NCI-H1930 (cell line): ENCODE measurements at regions not wholly inside any gene's neighbourhood (a gene's known extent, or its start where the extent isn't known, plus 50 kb on each side); places are given as distances from the start of the nearest gene placed in this dataset.
"Not testable (repeated sequence)": the region's sequence is repeated elsewhere in the genome, so short reads cannot be mapped to it uniquely, and the experiment has no call there.

Experiments
- DNase-seq, 2 experiments: peaks; one replicate each; lab custom pipeline; 2025; lab: John Stamatoyannopoulos, UW

DNA sequence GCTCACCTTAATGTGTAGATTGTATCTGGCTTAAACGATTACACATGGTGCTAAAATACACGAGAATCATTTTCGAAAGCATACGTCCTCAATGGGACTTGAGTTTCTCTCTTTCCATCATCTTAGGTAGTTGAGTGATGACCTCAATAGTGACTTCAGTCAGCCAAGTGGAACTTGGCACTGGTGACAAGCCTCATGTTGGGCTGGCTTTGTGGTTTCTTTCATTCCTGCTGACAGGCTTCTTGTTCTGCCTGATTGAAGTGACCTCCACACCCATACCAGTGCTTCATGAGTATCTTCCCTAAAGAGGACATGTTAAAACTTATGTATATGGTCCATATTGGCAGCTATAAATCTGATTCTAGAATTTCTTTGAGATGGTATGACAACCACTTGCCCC is 159.1 kb upstream of the WDR1 start:
- DNase-seq = no peak

DNA sequence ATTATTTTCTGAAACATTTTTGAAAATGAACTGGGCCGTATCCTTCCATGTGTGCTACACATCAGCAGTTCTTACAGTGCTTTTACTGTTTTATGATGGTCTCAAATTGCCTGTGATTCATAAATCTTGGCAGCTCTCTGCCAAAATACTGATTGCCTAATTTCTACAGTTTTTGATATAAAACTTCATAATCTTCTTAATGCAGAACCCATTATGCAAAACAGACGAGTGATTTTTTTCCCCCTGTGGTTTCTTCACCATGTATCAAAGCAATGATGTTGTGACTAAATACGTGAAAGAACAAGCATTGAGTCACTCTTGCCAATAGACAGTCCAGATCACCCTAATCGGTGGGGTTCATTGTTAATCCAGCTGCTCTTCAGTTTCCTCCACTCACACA is 156.4 kb upstream of the WDR1 start:
- DNase-seq = no peak

DNA sequence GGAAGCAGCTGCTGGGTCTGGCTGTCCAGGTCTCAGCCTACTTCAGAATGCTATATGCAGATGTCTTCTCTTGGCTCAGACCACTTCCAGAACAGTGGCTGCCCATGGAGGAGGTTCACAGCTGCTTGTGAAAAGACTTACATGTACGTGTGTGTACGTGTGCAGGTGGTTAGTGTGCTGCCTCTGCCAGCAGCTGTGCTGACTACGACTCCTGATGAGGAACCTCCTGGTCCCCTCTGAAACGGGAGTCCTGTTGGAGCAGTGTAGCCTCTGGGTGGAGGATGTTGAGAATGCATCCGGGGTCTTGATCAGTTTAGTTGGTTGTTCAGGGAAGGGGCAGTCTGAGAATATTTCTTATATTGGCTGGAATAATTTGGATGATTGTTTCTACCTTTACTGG is 155.9 kb upstream of the WDR1 start:
- DNase-seq = no peak

DNA sequence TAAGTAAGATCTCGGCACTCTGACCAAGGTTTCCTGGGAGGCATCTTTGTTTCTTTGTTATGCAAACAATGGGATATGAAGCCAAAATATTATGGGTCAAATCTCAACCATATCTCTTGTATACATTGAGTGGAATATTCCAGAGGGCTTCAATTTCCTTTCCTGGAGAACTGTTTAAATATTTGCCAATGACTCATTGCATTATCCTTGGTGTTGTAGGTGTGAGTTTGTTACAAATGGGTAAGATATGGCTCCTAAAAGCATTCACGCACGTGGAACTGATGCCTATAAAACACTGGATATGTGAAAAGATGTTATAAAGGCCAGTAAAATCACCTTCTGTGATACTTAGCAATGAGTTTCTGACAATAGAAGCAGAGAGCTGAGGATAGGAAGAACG is 150.5 kb upstream of the WDR1 start:
- DNase-seq = no peak

DNA sequence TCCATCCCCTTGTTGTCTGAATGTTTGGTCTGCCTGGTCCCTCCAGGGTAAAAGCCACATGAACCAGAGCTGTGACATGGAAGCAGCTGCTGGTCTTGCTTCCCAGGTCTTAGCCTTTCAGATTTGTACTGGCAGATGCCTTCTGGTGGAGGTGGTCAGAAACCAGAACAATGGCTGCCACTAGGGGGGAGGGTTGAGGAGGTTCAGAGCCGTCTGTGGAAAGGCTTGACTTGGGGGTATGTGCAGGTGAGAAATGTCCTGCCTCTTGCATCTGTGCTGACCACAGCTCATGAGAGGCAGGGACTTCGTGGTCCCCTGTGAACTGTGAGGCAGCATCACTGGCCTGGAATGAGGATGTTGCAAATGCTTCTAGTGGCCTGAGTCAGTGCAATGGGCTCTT is 144.2 kb upstream of the WDR1 start:
- no peak for DNase-seq

DNA sequence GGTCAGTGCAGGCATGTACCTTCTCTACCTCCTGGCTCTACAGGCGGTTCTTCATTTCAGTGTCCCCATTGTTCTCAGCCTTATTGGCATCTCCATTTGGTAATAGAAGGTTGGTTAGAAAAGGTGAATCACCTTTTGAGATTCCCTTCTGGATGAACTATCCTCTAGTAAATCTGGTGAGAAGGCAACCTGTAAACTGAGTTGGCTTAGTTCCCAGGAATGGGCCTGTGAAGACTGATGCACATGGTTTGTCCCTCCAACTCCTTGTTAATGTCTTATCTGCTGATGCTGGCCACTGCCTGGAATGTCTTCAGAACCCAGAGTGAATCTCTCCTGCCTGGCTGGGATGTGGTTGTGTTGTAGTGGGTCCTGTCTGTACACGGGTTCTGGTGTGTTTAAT is 143.4 kb upstream of the WDR1 start:
- DNase-seq = no peak

DNA sequence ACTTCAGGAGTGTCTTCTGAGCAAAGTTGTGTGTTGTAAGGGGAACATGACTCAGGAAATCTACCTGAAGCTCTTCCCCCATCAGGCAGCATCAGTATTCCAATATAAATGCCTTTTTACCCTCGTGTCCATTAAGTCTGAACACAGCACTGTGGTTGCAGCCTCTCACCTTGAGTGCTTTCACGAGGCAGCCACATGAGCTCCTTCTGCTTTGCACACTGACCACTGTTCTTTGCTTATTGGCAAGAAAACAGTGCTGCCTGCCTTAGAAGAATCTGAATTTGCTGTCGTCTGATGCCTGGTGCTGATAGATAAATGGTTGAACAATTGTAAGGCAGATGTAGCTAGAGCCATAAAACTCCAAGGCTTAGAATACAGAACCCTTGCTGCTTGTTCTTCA is 139.6 kb upstream of the WDR1 start:
- no peak for DNase-seq

DNA sequence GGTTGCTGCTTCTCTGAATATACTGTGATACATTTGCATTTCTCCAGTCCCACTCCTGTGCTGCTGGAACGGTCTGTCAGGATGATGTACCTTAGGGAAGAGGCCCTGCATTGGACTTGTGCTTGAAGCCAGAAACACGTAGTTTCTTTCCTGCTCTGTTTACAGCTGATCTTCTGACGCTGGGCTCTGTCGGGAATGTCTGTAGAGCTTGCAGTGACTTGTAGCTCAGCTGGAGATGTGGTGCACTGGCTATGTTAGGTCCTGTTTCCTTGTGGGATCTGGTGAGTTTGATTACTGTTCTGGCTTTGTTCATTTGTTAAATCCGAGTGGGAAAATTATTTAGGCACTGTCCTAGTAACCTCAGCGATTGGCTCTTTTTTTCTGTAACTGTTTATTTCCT is 137.2 kb upstream of the WDR1 start:
- DNase-seq = no peak

DNA sequence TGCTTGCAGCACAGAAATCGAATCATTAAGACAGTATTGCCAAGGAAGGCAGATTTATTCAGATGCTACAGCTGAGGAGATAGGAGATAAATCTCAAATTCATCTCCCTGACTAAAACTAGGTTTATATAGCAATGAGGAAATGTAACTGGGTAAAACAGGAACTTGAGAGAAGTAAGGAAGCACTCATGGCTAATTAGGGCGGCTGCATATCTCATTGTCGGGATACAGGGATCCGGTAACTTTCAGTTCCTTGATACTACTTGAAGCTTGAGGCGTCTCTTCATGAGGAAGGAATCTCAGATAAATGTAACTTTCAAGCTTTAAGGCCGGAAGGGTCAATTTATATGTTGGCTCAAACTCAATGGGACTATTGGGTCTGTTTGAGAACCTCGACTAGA is 129.2 kb upstream of the WDR1 start:
- DNase-seq = no peak

DNA sequence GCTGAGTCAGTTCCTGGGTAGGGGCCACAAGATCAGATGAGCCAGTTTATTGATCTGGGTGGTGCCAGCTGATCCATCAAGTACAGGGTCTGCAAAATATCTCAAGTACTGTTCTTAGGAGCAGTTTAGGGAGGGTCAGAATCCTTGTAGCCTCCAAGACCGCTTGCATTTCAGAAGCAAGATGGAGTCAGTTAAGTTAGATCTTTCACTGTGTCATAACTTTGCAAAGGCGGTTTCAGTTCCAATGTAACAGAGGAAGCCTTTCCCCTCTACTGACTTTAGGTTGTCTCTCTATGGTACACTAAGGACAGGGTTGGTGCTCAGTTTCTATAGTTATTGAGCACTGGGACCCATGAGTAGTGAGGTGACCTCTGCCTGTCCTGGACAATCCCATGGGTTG is 127.3 kb upstream of the WDR1 start:
- DNase-seq = no peak

DNA sequence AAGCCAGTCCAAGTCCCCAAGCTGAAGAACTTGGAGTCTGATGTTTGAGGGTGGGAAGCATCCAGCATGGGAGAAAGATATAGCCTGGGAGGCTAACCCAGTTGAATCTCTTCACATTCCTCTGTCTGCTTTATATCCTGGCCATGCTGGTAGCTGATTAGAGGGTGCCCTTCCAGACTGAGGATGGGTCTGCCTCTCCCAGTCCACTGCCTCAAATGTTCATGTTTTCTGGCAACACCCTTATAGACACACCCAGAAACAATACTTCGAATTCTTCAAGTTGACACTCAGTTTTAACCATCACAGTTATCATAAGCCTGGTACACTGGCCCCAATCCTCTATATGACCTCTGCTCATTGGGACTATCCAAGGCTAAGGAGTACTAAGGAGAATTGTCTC is 124.1 kb upstream of the WDR1 start:
- DNase-seq = no peak

DNA sequence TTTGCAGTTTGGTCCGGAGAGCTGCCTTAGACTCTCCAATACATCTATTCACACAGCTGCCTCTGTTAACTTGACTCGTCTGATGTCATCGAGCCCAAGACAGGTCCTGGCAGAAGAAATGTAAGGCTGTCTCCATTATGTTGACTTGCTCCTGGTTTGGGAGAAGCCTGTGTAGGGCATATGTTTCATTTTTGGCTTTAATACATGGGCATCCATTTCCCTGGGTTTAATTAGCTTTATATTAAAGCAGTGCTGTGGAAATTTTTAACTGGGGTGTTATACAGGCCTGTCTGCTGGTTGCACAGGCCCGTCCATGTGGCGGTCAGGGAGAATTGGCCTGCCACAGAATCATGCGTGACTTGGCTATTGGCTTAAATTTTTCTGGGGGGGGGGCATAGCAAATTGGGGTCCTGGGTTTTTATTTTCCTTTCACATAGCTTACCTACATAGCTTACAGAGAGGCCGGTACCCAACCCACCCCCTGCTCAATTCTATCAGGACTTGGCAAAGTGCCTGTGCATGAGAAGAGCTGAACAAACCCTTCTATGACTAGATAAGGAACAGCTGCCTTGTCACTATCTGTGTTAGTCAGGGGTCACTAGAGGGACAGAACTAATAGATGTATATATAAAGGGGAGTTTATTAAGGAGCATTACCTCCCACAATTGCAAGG is 123.5 kb upstream of the WDR1 start:
- no peak for DNase-seq

DNA sequence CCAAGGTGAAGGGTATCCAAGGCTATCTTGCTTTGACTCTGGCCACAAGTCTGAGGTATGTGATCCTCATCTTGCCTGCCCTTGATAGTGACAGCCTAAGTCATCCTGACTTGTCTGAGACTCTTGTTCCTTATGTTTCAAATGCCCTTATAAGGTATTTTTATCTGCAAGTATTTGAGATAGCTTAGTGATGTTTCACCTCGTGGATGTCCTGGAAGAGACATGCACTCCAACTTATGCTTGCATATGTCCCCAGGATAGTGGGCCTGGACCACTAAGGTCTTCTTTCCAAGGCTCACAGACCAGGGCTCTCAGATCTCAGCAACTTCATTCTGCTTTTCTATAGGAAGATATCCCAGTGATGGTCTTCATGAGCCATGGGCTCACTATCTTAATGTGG is 120.5 kb upstream of the WDR1 start:
- DNase-seq = no peak

DNA sequence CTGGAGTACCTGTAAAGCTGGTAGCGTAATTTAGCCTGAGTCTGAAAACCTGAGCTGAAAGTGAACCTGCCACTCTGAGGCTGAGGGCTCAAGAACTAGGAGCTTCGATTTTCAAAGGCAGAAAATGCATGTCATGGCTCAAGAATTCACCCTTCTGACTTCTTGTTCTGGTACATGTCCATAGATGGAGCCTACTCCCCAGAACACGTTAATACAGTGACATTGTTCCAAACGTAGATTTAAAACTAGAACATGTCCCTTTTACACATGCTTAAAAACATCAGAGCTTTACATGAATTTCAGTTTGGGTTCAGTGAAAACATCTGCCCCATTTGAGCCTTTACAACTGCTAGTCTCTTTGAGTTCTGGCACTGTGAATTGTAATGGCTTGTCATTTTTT is 115.5 kb upstream of the WDR1 start:
- DNase-seq = no peak

DNA sequence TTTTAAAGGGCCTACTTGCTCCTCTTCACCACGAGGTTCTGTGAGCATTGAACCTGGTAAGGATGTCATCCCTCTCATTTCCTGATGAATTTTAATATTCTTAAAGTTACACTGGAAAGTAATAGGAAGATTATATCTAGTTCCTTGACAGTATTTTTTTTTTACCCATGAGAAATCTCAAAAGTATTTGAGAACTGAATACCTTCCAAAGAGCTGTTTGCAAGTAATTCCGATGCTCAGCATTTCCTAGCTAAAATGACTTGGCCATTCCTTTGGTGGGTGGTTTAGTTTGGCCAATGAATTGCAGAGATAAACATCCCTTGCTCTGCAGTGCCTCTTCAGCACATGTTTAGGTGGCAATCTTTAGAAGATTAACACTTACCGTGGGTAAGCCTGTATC is 110.2 kb upstream of the WDR1 start:
- no peak for DNase-seq

DNA sequence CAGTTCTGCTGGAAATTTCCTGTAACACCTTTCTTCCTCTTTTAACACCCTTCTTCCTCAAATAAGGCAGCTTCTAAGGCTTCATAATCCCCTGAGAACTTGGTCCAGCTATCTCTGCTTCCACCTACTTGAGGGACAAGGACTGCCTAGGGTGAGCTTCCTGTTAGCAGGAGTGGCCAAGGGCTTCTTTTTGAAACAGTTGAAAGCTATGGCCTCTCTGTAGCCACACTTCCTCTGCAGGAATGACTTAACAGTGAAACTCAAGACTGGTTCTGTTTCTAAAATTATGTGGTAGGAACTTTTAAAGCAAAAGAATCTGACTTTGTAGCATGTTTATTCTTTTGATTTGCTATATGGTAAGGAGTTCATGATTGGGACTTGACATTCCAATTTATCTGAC is 108.5 kb upstream of the WDR1 start:
- no peak for DNase-seq

DNA sequence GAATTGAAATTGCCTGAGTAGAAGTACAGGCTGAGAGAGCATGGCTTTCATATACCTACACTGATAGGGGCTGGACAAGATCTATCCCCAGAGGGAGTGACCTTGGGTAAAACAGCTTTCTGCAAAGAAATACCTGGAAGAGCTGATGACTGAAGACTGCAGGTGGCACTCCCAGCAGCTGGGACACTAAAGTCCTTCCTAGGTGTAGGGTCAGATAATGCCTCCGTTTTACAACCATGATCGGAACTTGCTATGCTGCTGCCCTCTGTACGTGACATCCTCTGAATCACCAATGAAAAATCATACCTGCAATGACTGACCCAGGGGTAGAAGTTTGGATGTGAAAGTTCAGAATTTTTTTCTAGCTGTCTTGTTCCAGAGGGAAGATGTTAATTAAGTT is 107.2 kb upstream of the WDR1 start:
- DNase-seq = no peak

DNA sequence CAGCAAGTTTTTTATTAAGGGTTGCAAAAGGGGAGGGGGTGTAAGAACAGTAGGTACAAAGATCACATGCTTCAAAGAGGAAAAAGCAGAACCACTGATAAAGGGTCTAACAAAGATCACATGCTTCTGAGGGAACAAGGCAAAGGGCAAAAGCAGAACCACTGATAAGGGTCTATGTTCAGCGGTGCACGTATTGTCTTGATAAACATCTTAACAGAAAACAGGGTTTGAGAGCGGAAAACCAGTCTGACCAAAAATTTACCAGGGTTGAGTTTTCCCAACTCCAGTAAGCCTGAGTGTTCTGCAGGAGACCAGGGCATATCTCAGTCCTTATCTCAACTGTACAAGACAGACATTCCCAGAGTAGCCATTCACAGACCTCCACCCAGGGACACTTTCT is 96.9 kb upstream of the WDR1 start:
- not testable (repeated sequence) for DNase-seq

DNA sequence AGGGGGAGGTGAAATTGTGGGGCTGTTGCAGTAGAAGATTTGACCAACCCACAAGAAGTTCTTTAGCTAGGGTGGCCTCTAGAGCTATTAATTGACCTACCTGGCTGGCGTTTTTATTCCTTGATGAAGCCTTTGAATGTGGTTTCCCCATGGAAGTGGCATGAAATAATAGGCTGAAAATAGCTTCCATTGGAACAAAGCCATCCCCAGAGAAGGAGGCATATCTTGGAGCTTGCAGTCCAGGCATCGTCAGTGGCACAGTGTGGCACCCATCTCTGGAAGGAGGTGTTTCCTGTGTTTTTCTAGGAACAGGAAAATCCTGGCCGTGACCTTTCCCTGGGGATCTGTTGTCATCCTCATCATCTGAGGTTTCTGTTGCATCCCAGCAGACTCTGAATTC is 96.3 kb upstream of the WDR1 start:
- no peak for DNase-seq

DNA sequence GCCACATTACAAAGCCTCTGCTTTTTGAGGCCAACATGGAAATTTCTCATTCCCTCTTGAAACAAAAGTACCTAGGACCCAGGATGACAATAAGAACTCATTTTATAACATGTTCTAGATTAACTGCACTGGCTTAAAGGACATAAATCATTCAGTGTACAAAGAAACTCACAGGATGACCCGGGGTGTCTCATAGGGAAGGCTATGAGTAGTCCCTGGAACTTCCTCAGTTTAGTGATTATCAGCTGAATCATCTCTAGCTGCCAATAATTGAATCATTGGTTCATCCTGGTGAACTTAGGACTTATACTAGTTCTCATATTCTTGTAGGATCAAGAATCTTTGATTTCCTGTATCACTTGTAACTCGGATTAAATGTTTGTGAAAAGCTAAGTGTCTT is 95.8 kb upstream of the WDR1 start:
- no peak for DNase-seq

DNA sequence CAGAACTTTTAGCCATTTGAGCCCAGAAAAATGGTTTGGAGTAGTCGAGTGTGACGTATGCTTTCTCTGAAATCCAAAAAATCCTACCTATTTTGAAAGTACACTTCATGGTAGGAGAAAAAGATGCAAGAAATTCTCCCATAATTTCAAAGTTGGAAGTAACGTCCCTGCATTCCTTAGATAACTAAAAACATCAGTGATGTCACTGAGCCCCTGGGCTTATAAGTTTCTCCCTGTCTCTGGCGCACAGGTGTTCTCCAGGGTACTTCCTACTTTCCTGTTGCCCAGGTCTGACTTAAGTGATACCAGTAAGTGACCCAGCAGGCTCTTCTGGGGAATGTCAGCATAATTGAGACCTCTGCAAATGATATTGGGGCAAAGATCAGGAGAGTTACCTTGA is 90.5 kb upstream of the WDR1 start:
- DNase-seq = no peak

DNA sequence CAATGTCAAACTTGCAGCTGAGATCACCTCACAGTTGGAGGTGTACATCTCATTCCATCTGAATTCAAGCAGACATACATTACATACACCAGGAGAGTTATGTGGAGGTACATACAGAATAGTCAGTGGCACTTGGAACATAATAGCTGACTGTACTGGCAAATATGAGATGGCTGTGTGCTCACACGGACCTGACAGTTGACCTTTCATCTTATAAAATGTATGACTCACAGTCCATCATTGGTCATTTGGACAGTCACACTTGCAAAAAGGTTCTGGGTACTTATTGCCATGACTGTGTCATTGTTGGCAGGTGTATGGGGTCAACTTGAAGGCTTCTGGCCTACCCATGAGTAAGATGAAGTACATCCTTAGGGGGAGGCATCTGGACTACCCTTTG is 88.6 kb upstream of the WDR1 start:
- DNase-seq = no peak

DNA sequence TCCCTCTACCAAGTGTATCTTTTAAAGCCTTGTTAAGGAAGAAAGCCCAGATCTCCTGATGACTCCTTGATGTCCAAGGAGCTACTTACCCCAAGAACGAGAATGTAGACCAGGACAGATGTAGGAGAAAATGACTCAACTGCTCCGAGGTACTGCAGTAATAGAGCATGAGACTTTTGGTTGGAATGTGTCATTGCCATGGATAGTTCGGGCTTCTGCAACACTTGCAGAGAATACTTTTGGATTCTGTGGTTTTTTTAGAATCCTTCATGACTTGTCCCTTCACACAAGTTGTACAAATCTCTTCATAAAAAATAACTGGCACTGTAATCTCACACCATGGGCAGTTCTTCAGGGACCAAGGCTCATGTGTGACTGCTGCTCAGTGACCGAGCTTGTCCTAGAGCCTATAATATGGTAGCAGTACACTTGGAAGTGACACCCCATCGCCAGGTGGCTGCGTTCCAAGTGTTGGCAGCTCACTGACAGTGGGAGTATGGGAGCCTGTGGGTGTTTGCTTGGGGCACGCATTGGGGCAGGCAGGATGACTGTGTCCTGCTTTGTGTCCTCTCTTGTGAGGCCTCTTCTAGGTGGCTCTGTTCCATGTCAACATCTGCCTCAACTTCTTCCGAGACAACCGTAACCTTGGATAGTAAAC is 87.9 kb upstream of the WDR1 start:
- DNase-seq = no peak

DNA sequence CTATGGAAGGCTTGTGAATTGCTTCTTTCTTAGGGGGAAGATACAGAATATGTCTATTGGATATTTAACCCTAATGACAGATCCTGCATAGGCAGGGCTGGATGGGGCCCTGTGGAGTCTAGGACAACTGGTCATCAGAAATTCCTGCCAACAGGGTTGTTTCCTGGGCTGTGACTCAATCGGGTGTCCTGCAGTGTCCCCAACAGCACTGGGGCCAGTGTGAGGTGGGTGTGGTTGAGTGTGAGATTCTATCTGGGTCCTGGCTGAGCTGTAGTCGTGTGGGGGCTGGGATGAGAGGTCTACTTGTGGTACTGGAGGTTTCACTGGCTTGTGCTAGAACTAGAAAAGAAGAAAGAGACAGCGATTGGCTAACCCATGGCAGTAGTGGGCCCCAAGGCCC is 87.3 kb upstream of the WDR1 start:
- no peak for DNase-seq
